ENCODE measurements at regions not wholly inside any gene's neighbourhood (a gene's known extent, or its start where the extent isn't known, plus 50 kb on each side); places are given as distances from the start of the nearest gene placed in this dataset.
A peak's percentile ranks its signal among the peaks of the same experiment; 100 is the strongest.

GRCh38 chr19:23822735-23823134 lies 64.0 kb upstream of the ZNF681 start:
- Histone ChIP-seq H3K4me3 (ENCODE audit: low read depth in 2 of 2, low read length in 2 of 2) (no peak overlapping the region), H3K36me3 (ENCODE audit: control insufficient read depth, insufficient read depth, low read length) (no peaks in the 10 kb centered on the region), H3K4me1 (ENCODE audit: control insufficient read depth, insufficient read depth, low read length) (no peaks in the 10 kb centered on the region), H3K27me3 (ENCODE audit: control insufficient read depth, insufficient read depth, low read length) (no peaks in the 10 kb centered on the region), H3K9me3 (ENCODE audit: control insufficient read depth, insufficient read depth, low read depth, low read length) (0 out of 2 replicates have a peak, but pooled peaks cover 3% of the 10 kb centered on the region), H3K27ac (ENCODE audit: low read length) (no peak overlapping the region)
- TF ChIP-seq SIN3A (IDR thresholded peaks at IDR 0.05; ENCODE audit: borderline replicate concordance, insufficient read depth, low read depth, low read length) = no peak
- POLR2A ChIA-PET = no interaction called here
- no peak for DNase-seq (ENCODE audit: low read depth, low spot score)
- CTCF ChIA-PET = no interaction called here
- in situ Hi-C loops (cut with HindIII; ENCODE audit: low pct_unique_long_range_greater_than_20kb, low sequenced_read_pairs) (no loop called here), intact Hi-C loops (cut with micrococcal nuclease; ENCODE audit: unreplicated experiment) (no loop called here)
- no peak for ATAC-seq
- BruUV-seq (replicated peaks) = no TSS peak

- POLR2A ChIA-PET = no interaction called here
- no peaks in the 10 kb centered on the region for H3K9me3 ChIP-seq (ENCODE audit: control insufficient read depth, insufficient read depth, low read depth, low read length)
- no peak for DNase-seq (ENCODE audit: low read depth, low spot score)
- H3K4me1 ChIP-seq (ENCODE audit: control insufficient read depth, insufficient read depth, low read length) = no peaks in the 10 kb centered on the region
- H3K27ac ChIP-seq (ENCODE audit: low read length) = no peak overlapping the region
- CTCF ChIA-PET = interaction anchor here (0.6 kb wide), 2 partner anchors 353 to 377 kb away, joined by 3 read pairs; no protein-coding TSS in a partner anchor
- TF ChIP-seq REST (IDR thresholded peaks at IDR 0.05; ENCODE audit: insufficient read depth in 1 of 2, low read depth in 2 of 2, low read length in 1 of 2) (no peak), CTCF (IDR thresholded peaks at IDR 0.05) (peak; percentile 29; the same call in 1 of the 2 replicates)
- no peak overlapping the region for H3K4me3 ChIP-seq (ENCODE audit: low read depth in 2 of 2, low read length in 2 of 2)
- H3K36me3 ChIP-seq (ENCODE audit: control insufficient read depth, insufficient read depth, low read length) = no peaks in the 10 kb centered on the region
- ATAC-seq = no peak
- in situ Hi-C loops (cut with HindIII; ENCODE audit: low pct_unique_long_range_greater_than_20kb, low sequenced_read_pairs) (no loop called here), intact Hi-C loops (cut with micrococcal nuclease; ENCODE audit: unreplicated experiment) (no loop called here)
- no TSS peak for BruUV-seq (replicated peaks)
- no peaks in the 10 kb centered on the region for H3K27me3 ChIP-seq (ENCODE audit: control insufficient read depth, insufficient read depth, low read length)
These were observed 58.8 kb upstream of the ZNF681 start for GRCh38 chr19:23817519-23817918.

- ATAC-seq (no peak), DNase-seq (ENCODE audit: low read depth, low spot score) (no peak)
- in situ Hi-C loops (cut with HindIII; ENCODE audit: low pct_unique_long_range_greater_than_20kb, low sequenced_read_pairs) (no loop called here), intact Hi-C loops (cut with micrococcal nuclease; ENCODE audit: unreplicated experiment) (no loop called here)
- H3K27me3 ChIP-seq (ENCODE audit: control insufficient read depth, insufficient read depth, low read length) = no peaks in the 10 kb centered on the region
- no peaks in the 10 kb centered on the region for H3K4me1 ChIP-seq (ENCODE audit: control insufficient read depth, insufficient read depth, low read length)
- H3K27ac ChIP-seq (ENCODE audit: low read length) = no peak overlapping the region
- no peaks in the 10 kb centered on the region for H3K9me3 ChIP-seq (ENCODE audit: control insufficient read depth, insufficient read depth, low read depth, low read length)
- H3K36me3 ChIP-seq (ENCODE audit: control insufficient read depth, insufficient read depth, low read length) = no peaks in the 10 kb centered on the region
- no TSS peak for BruUV-seq (replicated peaks)
- POLR2A ChIA-PET = interaction anchor here (0.6 kb wide), 1 partner anchor 16 kb away, joined by 6 read pairs; no protein-coding TSS in a partner anchor
- no peak overlapping the region for H3K4me3 ChIP-seq (ENCODE audit: low read depth in 2 of 2, low read length in 2 of 2)
- TF ChIP-seq CTCF (IDR thresholded peaks at IDR 0.05) = no peak
- TF ChIP-seq SIN3A (IDR thresholded peaks at IDR 0.05; ENCODE audit: borderline replicate concordance, insufficient read depth, low read depth, low read length) = no peak
- no peak for TF ChIP-seq TCF7L2 (IDR thresholded peaks at IDR 0.05; ENCODE audit: low read depth, low read length)
- TF ChIP-seq POLR2AphosphoS5 (IDR thresholded peaks at IDR 0.05; ENCODE audit: low read depth, low read length) = no peak
- TF ChIP-seq REST (IDR thresholded peaks at IDR 0.05; ENCODE audit: insufficient read depth in 1 of 2, low read depth in 2 of 2, low read length in 1 of 2) = no peak
- CTCF ChIA-PET = no interaction called here
These were observed 51.8 kb upstream of the ZNF681 start for GRCh38 chr19:23810496-23810895.
